ENCODE measurements at regions not wholly inside any gene's neighbourhood (a gene's known extent, or its start where the extent isn't known, plus 50 kb on each side); places are given as distances from the start of the nearest gene placed in this dataset.
"Not testable (repeated sequence)": the region's sequence is repeated elsewhere in the genome, so short reads cannot be mapped to it uniquely, and the experiment has no call there.

- not testable (repeated sequence) for TF ChIP-seq EZH2 (IDR thresholded peaks at IDR 0.05; ENCODE audit: low read depth, low read length, severe bottlenecking); YY1 (IDR thresholded peaks at IDR 0.05; ENCODE audit: low read depth, low read length); EP300 (IDR thresholded peaks at IDR 0.05; ENCODE audit: borderline replicate concordance in 1 of 2, low read depth in 2 of 2, low read length in 2 of 2); ATF3 (IDR thresholded peaks at IDR 0.05; ENCODE audit: insufficient read depth, low read depth, low read length); CTCF (IDR thresholded peaks at IDR 0.05; ENCODE audit: control extremely low read depth in 1 of 3, insufficient read depth in 1 of 3, low read depth in 1 of 3, low read length in 3 of 3)
Observed at GRCh38 chr5:19288311-19288710, 699.7 kb downstream of the CDH18 start.

Data from H1 (cell line).